ENCODE measurements at regions not wholly inside any gene's neighbourhood (a gene's known extent, or its start where the extent isn't known, plus 50 kb on each side); places are given as distances from the start of the nearest gene placed in this dataset.

DNA sequence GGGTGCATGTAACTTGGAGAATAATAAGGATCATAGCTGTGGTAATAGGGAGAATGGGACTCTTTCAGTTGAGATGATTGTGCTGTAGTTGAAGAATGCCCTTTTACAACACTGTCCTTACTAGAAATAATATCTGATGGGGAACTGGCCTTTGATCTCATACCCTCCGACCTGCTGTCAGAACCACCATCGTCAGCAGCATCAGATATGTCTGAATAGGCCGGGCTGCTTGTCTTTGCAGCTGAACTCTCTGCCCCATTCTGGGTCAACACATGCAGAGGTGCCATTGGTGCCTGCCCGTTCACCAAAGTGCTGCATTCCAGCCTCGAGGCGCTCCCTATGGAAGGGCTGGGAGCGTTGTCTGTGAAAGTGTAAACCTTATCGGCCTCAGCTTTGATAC lies 99.1 kb downstream of the ZNF608 start:
- no peak for DNase-seq

DNA sequence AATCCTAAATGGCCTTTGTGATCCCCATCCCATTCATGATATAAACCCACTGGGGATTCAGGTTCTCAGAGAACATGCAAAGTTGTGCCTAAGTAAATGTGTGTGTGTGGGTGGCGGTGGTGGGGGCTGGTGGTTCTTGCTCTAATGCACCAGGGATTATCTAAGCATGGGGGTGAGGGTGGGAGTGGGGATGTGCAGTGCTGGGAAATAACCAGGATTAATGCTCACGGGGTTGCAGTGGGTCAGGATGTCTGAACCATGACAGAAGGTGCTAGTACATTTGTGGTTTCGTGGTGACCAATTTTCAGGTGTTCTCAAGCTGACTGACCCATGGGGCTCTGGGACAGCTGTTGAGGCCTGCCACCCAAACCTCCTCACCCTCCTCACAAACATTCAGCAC lies 101.0 kb downstream of the ZNF608 start:
- DNase-seq: no peak

DNA sequence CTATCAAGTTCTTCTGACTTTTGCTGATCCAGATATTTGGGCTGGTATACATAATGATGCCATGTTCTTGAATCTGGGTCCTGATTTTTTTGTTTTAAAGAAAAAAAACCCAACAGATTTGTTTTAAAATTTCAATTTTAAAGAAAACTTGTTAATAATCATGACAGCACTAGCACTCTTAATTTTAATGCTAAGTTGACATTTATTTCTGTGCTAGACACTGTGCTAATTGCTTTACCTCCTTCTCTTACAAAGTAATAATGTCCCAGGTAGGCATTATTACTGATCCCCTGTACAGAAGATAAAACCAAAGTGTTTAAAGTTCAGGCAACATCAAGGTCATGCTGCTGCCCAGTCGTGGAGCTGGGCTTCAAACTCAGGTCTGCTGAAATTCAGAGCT lies 101.9 kb downstream of the ZNF608 start:
- DNase-seq: no peak

- no peak for DNase-seq
Measured at GRCh38 chr5:124644138-124644537, 102.3 kb downstream of the ZNF608 start.

- no peak for DNase-seq
Measured at GRCh38 chr5:124643336-124643735, 103.1 kb downstream of the ZNF608 start.

DNA sequence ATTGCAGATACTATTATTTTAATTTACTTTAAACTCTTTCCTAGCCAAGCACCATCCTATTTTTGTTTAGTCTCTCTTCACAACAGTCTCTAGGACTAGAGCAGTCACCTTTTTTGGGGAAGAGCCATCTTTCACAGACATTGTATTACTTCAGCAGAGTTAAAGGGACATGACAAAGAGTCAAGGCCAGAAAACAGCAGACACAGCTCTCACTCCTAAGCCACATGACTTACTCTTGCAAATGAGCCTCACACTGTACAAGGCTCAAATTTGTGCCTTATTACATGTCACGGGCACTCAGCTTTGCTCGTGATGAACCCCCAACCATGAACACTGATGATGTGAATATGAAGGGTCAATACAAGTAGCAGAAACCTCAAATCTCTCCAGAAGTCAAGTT lies 104.3 kb downstream of the ZNF608 start:
- DNase-seq: no peak

DNA sequence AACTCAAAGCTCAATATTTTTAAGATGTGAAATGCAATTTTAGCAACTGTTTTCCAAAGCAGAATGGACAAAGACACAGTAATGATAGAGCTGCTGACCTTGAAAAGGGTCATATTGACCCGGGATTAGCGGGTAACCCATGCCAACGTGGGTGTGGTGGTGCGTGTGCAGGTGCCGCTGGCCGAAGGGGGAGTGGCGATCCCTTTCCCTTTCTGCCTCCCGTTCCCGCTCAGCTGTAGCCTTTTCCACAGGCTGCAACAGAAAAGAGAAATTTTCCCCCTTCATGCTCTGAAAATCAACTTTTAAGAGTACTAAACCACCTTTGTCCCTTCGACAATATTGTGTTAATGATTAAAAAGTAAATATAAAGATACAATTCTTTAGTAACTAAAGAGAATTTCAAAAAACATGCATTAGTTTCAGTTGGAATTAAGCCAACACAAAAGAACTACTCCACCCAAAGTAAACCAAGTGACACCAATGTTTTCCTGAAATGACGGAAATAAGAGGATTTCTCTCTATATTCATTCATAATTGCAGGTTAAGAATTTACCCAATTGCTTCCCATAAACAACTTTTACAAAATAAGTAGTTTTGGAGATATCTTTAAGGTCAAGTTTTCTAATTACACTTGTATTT lies 105.2 kb downstream of the ZNF608 start:
- no peak for DNase-seq

- DNase-seq: no peak
Measured at GRCh38 chr5:124639095-124639665, 107.3 kb downstream of the ZNF608 start.

GRCh38 chr5:124637011-124637410 lies 109.4 kb downstream of the ZNF608 start:
- DNase-seq: no peak

- no peak for DNase-seq
Measured at GRCh38 chr5:124634741-124635323, 111.6 kb downstream of the ZNF608 start.

DNA sequence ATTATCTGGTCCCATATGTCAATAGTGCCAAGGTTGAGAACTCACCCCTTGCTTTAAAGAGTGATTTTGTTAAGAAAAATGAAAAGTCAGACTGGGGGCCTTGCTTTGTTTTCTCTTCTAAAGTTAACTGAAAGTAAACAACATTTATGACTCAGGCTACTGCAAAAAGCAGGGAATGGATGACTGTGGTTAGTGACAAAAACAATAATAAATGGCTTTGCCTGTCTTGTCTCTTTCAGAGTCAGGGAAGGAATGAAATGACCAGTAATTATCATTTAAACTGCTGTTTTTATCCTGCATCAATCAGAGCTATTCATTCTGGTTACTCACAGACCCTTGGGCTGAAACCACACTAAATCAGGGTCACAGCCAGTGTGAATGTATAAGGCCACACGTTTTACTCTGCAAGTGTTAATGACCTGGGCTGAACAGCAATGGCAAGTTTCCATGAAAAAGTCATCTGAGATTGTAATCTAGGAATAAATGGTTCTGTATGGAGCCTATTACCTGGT lies 112.2 kb downstream of the ZNF608 start:
- DNase-seq: no peak

DNA sequence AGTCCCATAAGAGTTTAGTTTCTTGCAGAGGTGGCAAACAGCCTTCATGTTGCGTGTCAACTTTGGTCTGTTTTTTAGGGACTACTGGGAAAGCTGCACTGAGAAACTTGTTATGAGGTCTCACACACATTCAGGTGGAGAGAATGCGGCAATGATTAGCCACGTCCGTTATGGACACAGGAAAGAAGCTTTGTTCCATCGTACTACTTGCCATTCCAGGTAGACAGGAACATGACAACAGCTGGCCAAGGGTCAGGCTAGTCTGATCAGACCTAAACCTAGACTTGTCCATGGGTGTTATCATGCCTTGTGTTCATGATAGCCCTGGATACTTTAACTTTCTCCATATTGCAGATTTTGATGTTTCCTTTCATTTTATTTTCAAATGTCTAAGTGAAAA lies 113.2 kb downstream of the ZNF608 start:
- no peak for DNase-seq

DNA sequence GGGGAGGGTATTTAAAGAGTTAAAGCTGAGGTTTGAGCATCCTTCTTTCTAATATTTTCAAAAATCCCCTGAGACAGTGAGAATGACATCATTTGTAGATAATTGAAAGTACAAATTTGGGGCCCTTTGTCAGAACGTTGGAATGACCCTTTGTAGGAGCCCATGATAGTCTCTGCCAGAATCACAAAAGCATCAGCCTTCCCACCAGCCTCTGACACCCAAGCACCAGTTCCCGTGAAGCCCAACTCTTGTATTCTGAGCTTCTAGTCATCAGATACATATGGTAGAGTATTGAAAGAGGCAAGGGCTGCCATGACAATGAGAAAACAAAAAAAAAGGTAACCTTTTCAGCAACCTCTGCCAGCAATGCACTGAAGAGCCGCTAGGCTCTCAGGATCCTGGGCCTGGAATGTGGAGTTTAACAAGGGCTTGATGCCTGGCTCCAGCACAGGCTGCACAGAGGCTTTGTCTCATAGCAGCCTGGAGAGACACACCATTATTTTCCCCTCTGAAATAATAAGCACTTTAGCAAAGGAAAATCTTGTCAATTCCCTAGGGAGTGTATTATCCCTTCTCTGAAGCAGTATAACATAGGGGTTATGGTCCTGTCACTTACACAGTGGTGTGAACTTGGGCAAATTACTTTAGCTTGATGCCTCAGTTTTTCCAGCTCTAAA lies 114.4 kb downstream of the ZNF608 start:
- DNase-seq: no peak

DNA sequence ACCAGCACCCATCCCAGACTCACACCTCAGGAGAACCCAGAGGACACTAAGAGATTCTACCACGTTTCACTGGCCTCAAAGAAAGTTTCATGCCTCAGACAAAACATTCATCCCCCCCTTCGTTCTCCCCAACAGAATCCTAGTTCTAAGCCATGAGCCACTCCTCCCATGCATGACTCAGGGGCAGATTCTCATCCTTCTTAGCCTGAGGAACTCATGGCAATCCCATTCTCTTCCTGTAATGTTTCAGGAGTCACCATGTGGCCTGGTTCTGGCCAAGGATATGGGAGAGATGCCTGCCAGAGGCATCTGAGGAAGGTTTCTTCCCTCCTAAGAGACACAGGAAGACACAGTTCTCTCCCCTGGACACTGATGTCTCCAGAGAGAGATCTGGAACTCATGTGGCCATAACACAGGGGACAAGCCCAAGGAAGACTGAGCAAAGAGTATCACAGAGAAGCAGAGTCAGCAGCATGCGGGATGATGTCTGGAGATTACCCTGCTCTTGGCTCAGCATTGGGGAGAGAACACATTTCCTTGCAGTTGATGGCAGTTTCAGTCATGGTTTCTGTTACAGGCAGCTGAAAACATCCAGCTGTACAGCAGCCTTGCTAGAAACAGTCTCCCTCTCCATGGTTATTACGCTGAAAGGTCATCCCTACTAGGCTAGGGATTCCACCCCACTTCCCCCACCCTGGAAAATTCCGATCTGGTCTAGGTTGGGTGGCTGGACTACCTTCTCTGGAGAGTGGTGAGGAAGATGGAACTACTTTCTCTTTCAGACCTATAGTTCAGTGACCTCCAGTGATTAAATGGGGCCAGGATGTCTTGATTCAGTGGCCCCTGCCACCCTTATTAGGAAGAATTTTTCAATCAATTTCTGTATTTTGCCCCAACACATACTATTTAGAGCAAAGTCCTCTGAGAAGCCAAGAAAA lies 115.4 kb downstream of the ZNF608 start:
- no peak for DNase-seq

DNA sequence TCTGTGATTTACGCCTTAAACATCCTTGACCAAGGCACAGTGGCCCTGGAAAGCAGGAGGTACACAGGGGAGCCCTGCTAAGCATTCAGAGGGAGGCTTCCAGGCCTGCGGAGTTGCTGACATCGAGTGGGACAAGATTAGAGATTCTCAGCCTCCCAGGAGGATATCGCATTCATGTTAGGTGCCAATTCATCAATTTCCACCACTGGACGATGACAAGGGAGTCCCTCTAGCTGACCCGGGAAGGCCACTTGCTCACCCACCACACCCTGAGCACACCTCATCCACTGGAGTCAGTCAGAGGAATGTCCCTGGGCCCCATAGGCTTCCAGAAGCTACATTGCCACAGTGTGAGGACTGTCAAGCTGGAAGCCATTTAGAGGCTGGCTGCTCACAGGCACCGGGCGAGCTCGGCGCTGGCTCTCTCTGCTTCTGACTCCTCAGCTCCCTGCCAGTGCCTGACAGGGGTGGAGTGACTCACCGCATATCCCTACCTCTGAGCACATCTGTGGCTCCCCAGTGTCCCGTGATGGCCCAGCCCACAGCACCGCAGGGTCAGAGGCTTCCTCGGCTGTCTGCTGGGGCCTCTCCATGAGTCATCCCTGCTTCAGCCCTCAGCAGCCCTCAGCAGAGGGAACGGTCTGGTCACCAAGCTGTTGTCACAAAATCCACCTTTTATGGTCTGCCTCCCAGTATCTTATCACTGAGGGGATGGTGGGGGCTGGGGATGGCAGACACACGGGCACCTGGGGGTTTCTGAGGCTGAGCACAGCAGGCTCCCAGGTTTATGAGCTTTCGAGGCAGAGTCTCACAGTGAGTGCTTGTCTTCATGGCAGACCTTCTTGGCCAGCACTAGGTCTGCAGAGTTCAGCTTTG lies 117.5 kb downstream of the ZNF608 start:
- DNase-seq: peak in 2 of 3 donors; percentile 48 to 85

GRCh38 chr5:124627815-124628595 lies 118.4 kb downstream of the ZNF608 start:
- peak in 1 of 3 donors; percentile 19 for DNase-seq

DNA sequence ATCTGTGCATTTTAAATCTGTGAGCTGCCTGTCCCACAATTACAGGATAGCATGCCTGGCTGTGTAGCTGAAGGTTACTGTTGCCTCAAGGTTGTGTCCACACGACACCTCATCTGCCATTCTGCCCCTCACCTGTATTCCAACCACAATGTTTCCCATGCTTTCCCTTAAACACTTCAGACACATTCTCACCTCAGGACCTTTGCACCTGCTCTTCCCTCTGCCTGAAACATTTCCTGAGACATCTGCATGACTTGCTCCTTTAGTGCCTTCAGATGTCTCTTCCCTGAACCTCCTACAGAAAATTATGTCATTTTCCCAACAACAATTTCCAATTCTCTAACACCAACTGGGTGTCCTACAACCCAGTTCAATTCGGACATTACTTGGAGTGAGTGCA lies 120.4 kb downstream of the ZNF608 start:
- DNase-seq: no peak

- no peak for DNase-seq
Measured at GRCh38 chr5:124623265-124623664, 123.2 kb downstream of the ZNF608 start.

DNA sequence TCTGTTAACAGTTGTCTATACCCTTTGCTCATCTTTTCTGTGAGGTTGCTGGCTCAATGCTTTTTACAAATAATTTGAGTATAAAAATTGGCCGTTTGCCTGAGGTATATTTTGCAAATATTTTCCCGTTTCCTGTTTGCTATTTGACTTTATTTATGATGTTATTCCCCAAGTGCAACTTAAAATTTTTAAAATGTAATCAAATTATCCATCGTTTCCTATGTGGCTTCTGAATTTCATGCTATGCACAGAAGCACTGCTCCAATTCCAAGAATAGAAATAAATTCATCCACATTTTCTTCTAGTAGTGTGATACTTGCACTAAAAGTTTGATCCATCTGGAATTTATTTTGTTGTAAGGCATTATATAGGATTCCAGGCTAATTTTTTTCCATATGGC lies 123.6 kb downstream of the ZNF608 start:
- DNase-seq: peak in 2 of 3 donors; percentile 34 to 66

- DNase-seq: no peak
Measured at GRCh38 chr5:124621279-124621678, 125.2 kb downstream of the ZNF608 start.
